Activated T-helper 17 cell treated with anti-CD3 and anti-CD28 coated beads, Interleukin-2, amount 50 U/mL, for 72 hours (primary cell): ENCODE measurements at regions not wholly inside any gene's neighbourhood (a gene's known extent, or its start where the extent isn't known, plus 50 kb on each side); places are given as distances from the start of the nearest gene placed in this dataset.

Source experiments
- ATAC-seq: fragments of 150-1000 bp; cut with Tn5 transposase; replicated peaks from 2 replicates; pipeline ENCODE4 v1.10.0; 2021; ENCODE audit warnings: mild to moderate bottlenecking, moderate library complexity
- H3K27ac Mint-ChIP-seq: one replicate; pipeline ENCODE4 v1.8.0; 2022; ENCODE audit warnings: mixed read lengths
- H3K27me3 Mint-ChIP-seq: one replicate; pipeline ENCODE4 v1.8.0; 2022; ENCODE audit warnings: mixed read lengths
- H3K36me3 Mint-ChIP-seq: one replicate; pipeline ENCODE4 v1.8.0; 2022; ENCODE audit warnings: low read depth, mild to moderate bottlenecking, mixed read lengths
- H3K4me1 Mint-ChIP-seq: one replicate; pipeline ENCODE4 v1.8.0; 2022; ENCODE audit warnings: mixed read lengths
- H3K4me3 Mint-ChIP-seq: one replicate; pipeline ENCODE4 v1.8.0; 2022; ENCODE audit warnings: mild to moderate bottlenecking, mixed read lengths
- H3K9me3 Mint-ChIP-seq: one replicate; pipeline ENCODE4 v1.8.0; 2022; ENCODE audit warnings: mixed read lengths

GRCh38 chr3:106247902-106248684, 379.3 kb upstream of the CBLB start:
- Mint-ChIP-seq H3K27me3 (no peaks in the 10 kb centered on the region), H3K36me3 (no peaks in the 10 kb centered on the region), H3K4me3 (peak overlapping the region; percentile 34), H3K4me1 (peaks cover 13% of the 10 kb centered on the region), H3K27ac (no peak overlapping the region), H3K9me3 (peaks cover 4% of the 10 kb centered on the region)
- peak; percentile 89 for ATAC-seq

- Mint-ChIP-seq H3K27ac (no peak overlapping the region), H3K9me3 (peaks cover 4% of the 10 kb centered on the region), H3K4me3 (no peak overlapping the region), H3K4me1 (peaks cover 13% of the 10 kb centered on the region), H3K27me3 (no peaks in the 10 kb centered on the region), H3K36me3 (no peaks in the 10 kb centered on the region)
- peak; percentile 27 for ATAC-seq
These were observed 380.3 kb upstream of the CBLB start for GRCh38 chr3:106249159-106249558.

GRCh38 chr3:106249981-106250380, 381.2 kb upstream of the CBLB start:
- Mint-ChIP-seq H3K27me3 (no peaks in the 10 kb centered on the region), H3K4me3 (no peak overlapping the region), H3K27ac (no peak overlapping the region), H3K4me1 (peaks cover 6% of the 10 kb centered on the region), H3K9me3 (peaks cover 4% of the 10 kb centered on the region), H3K36me3 (no peaks in the 10 kb centered on the region)
- ATAC-seq: no peak

GRCh38 chr3:106251160-106251892, 382.5 kb upstream of the CBLB start:
- H3K4me3 Mint-ChIP-seq: no peak overlapping the region
- H3K36me3 Mint-ChIP-seq: no peaks in the 10 kb centered on the region
- no peaks in the 10 kb centered on the region for H3K27me3 Mint-ChIP-seq
- ATAC-seq: peak; percentile 18
- no peak overlapping the region for H3K27ac Mint-ChIP-seq
- H3K4me1 Mint-ChIP-seq: peaks cover 6% of the 10 kb centered on the region
- H3K9me3 Mint-ChIP-seq: peaks cover 4% of the 10 kb centered on the region

- Mint-ChIP-seq H3K27me3 (no peaks in the 10 kb centered on the region), H3K36me3 (no peaks in the 10 kb centered on the region), H3K27ac (no peak overlapping the region), H3K9me3 (no peaks in the 10 kb centered on the region), H3K4me3 (no peak overlapping the region), H3K4me1 (no peaks in the 10 kb centered on the region)
- ATAC-seq: no peak
These were observed 387.0 kb upstream of the CBLB start for GRCh38 chr3:106255870-106256248.

- H3K36me3 Mint-ChIP-seq: no peaks in the 10 kb centered on the region
- H3K4me3 Mint-ChIP-seq: no peak overlapping the region
- H3K9me3 Mint-ChIP-seq: no peaks in the 10 kb centered on the region
- no peak for ATAC-seq
- H3K27ac Mint-ChIP-seq: no peak overlapping the region
- no peaks in the 10 kb centered on the region for H3K4me1 Mint-ChIP-seq
- no peaks in the 10 kb centered on the region for H3K27me3 Mint-ChIP-seq
These were observed 387.6 kb upstream of the CBLB start for GRCh38 chr3:106256249-106256957.

- ATAC-seq: no peak
- Mint-ChIP-seq H3K4me1 (no peaks in the 10 kb centered on the region), H3K9me3 (no peaks in the 10 kb centered on the region), H3K27me3 (no peaks in the 10 kb centered on the region), H3K4me3 (no peak overlapping the region), H3K36me3 (no peaks in the 10 kb centered on the region), H3K27ac (no peak overlapping the region)
These were observed 388.4 kb upstream of the CBLB start for GRCh38 chr3:106257172-106257571.

- Mint-ChIP-seq H3K4me1 (no peaks in the 10 kb centered on the region), H3K9me3 (no peaks in the 10 kb centered on the region), H3K27me3 (no peaks in the 10 kb centered on the region), H3K27ac (no peak overlapping the region), H3K36me3 (no peaks in the 10 kb centered on the region), H3K4me3 (no peak overlapping the region)
- no peak for ATAC-seq
These were observed 392.6 kb upstream of the CBLB start for GRCh38 chr3:106261396-106261795.

- Mint-ChIP-seq H3K9me3 (no peaks in the 10 kb centered on the region), H3K4me1 (no peaks in the 10 kb centered on the region), H3K4me3 (no peak overlapping the region), H3K36me3 (no peaks in the 10 kb centered on the region), H3K27ac (no peak overlapping the region), H3K27me3 (no peaks in the 10 kb centered on the region)
- ATAC-seq: no peak
These were observed 393.3 kb upstream of the CBLB start for GRCh38 chr3:106261915-106262683.

- no peak overlapping the region for H3K4me3 Mint-ChIP-seq
- no peaks in the 10 kb centered on the region for H3K4me1 Mint-ChIP-seq
- no peaks in the 10 kb centered on the region for H3K9me3 Mint-ChIP-seq
- H3K36me3 Mint-ChIP-seq: no peaks in the 10 kb centered on the region
- no peak for ATAC-seq
- H3K27ac Mint-ChIP-seq: no peak overlapping the region
- H3K27me3 Mint-ChIP-seq: no peaks in the 10 kb centered on the region
These were observed 394.2 kb upstream of the CBLB start for GRCh38 chr3:106263011-106263410.

- H3K9me3 Mint-ChIP-seq: no peaks in the 10 kb centered on the region
- no peaks in the 10 kb centered on the region for H3K4me1 Mint-ChIP-seq
- H3K27me3 Mint-ChIP-seq: no peaks in the 10 kb centered on the region
- H3K27ac Mint-ChIP-seq: no peak overlapping the region
- H3K36me3 Mint-ChIP-seq: no peaks in the 10 kb centered on the region
- H3K4me3 Mint-ChIP-seq: no peak overlapping the region
- no peak for ATAC-seq
These were observed 394.7 kb upstream of the CBLB start for GRCh38 chr3:106263546-106263945.

- Mint-ChIP-seq H3K9me3 (no peaks in the 10 kb centered on the region), H3K36me3 (no peaks in the 10 kb centered on the region), H3K4me1 (no peaks in the 10 kb centered on the region), H3K27ac (no peak overlapping the region), H3K27me3 (no peaks in the 10 kb centered on the region), H3K4me3 (no peak overlapping the region)
- no peak for ATAC-seq
These were observed 396.9 kb upstream of the CBLB start for GRCh38 chr3:106265704-106266103.

GRCh38 chr3:106268696-106269095, 399.9 kb upstream of the CBLB start:
- no peak overlapping the region for H3K4me3 Mint-ChIP-seq
- no peaks in the 10 kb centered on the region for H3K27me3 Mint-ChIP-seq
- no peaks in the 10 kb centered on the region for H3K4me1 Mint-ChIP-seq
- no peak overlapping the region for H3K27ac Mint-ChIP-seq
- no peaks in the 10 kb centered on the region for H3K9me3 Mint-ChIP-seq
- ATAC-seq: no peak
- H3K36me3 Mint-ChIP-seq: no peaks in the 10 kb centered on the region

- no peak for ATAC-seq
- no peaks in the 10 kb centered on the region for H3K36me3 Mint-ChIP-seq
- no peak overlapping the region for H3K4me3 Mint-ChIP-seq
- H3K4me1 Mint-ChIP-seq: peaks cover 4% of the 10 kb centered on the region
- peaks cover 8% of the 10 kb centered on the region for H3K9me3 Mint-ChIP-seq
- no peaks in the 10 kb centered on the region for H3K27me3 Mint-ChIP-seq
- no peak overlapping the region for H3K27ac Mint-ChIP-seq
These were observed 403.5 kb upstream of the CBLB start for GRCh38 chr3:106272302-106272701.
